ENCODE measurements at regions not wholly inside any gene's neighbourhood (a gene's known extent, or its start where the extent isn't known, plus 50 kb on each side); places are given as distances from the start of the nearest gene placed in this dataset.
"Not testable (repeated sequence)": the region's sequence is repeated elsewhere in the genome, so short reads cannot be mapped to it uniquely, and the experiment has no call there.

DNA sequence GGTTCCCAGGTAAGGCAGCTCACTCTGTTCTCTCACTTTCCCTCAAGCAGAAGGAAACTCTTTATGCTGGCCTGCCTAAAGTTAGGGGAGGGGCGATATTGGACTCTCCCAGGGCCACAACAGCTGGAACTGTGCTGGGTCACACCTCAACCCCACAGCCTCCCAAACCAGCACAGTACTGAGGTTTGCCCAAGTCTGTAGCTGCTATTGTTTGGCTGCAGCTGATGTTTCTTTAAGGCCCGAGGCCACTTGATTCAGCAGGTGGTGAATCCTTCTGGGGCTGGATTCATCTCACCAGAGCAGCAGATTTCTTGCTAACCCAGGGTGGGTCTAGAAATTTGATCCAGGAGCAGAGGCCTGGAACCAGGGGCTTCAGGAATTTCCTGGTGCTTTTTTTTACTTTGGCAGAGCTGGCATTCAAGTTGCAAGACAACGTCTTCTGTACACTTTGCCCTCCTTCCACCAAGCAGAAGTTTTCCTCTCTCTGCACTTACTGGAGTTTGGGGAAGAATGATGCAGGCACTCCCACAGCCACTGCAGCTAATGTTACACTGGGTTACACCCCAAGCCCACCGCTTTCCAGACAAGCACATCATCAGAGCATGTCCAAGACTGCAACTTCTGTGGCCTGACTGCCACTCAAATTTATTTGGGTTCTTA lies 544.7 kb upstream of the NDST4 start:
- DNase-seq (ENCODE audit: low read depth in 2 of 2) = no peak

DNA sequence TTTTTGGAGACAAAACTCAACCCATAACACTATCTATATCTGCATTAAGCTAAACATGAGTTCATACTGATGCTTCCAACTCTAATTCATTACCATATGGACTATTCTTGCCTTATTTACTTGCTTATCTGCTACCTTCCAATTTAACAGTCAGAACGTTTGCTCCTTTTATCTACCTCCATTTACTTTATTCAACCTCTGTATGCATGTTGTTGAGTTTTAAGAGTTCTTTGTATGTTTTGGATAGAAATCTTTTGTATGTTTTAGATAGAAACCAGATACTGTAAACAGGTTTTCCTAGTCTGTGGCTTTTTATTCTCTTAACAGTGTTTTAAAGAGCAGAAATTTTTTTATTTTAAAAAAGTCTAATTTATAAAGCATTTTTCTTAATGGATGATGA lies 542.2 kb upstream of the NDST4 start:
- no peak for DNase-seq (ENCODE audit: low read depth in 2 of 2)

- DNase-seq (ENCODE audit: low read depth in 2 of 2) = no peak
Measured at GRCh38 chr4:115648786-115649185, 535.4 kb upstream of the NDST4 start.

DNA sequence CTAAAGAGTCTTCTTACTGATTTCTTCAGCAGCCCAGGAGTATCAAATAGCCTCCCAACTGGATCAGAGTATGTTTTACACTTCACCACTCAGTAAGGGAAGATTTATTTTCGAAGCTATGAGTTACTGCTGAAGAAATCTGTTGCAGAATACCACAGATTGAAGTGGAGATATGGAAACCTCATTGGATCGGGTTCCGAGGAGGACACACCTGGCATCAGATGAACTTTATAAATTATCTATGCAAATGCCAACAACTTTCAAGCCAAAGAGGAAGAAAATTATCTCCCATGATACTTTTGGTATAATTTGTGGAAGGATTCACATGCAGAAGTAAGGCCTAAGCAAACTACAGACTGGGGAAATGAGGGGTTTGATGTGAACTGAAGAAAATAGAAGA lies 515.9 kb upstream of the NDST4 start:
- DNase-seq (ENCODE audit: low read depth in 2 of 2) = no peak

- DNase-seq (ENCODE audit: low read depth in 2 of 2) = no peak
Measured at GRCh38 chr4:115609631-115610030, 496.2 kb upstream of the NDST4 start.

DNA sequence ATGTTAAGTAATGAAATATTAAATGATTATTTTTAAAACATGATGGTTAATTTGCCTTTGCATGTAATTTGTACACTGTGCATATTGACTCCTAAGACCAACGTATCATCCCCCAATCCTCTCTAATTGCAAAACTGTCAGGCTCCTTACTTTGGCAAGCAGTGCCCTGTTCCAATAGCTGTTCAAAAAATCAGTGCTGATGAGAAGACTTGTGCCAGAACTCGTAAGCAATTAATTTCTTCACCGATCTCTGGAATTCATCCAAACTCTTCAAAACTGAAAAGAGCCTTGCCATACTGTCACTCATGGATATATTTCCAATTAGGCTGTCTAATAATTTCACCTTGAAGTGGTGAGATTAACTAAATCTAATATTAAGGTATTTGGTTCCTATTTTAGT lies 493.9 kb upstream of the NDST4 start:
- no peak for DNase-seq (ENCODE audit: low read depth in 2 of 2)

DNA sequence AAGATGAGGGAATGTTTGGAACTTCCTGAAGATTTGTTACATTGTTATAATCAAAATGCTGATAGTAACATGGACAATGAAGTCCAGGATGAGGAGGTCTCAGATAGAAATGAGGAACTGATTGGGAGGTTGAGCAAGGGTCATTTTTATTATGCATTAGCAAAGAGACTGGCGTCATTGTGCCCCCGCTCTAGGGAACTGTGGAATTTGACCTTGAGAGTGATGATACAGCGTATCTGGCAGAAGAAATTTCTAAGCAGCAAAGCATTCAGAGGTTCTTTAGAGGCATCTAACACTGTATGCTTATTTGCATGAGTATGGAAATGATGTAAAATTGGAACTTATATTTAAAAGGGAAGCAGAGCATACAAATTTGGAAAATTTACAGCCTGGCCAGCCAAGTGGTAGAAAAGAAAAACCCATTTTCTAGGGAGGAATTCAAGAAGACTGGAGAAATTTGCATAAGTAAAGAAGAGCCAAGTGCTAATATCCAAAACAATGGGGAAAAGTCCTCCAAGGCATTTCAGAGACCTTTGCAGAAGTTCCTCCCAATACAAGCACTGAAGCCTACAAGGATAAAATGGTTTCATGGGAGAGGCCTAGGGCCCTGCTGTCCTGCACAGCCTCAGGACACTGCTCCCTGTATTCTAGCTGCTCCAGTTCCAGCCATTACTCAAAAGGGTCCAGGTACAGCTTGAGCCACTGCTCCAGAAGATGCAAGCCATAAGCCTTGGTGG lies 483.0 kb upstream of the NDST4 start:
- DNase-seq (ENCODE audit: low read depth in 2 of 2) = no peak

GRCh38 chr4:115580901-115581300 lies 467.5 kb upstream of the NDST4 start:
- DNase-seq (ENCODE audit: low read depth in 2 of 2) = no peak

DNA sequence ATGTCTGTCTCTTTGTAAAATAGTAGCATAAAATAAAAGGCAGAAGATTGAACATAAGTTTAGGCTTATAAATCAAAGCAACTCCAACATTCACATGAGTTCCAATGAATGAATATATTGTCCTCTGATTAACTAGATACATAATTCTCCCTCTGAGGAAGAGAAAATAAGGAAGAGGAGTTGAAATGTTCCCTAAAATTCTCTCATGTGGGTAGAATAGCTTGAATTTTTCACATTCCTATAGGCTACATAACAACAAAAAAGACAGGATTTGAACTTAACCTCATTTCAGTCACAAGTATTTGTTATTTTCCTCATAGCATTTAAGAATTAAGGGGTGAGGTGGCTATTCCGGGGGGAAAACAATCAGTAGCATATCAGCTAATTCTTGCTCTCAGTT lies 462.4 kb upstream of the NDST4 start:
- DNase-seq (ENCODE audit: low read depth in 2 of 2) = no peak

- DNase-seq (ENCODE audit: low read depth in 2 of 2) = no peak
Measured at GRCh38 chr4:115562506-115562905, 449.1 kb upstream of the NDST4 start.

DNA sequence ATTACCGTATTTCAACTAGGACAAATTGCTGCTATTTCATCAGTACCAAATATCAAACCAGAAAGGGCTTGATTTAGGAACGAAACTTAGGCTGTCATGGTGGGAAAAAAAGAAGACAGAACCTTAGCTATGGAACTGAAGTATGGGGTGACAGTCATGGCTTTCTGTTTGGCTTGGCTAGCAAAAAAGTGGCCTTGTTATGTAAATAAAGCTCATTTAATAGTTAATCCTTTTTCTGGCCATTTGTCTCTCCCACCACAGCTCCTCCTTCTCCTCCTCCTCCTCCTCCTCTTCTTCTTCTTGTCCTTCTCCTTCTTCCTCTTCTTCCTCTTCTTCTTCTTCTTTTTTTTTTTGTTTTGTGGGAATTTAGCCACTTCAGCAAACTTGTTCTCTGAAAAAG lies 434.7 kb upstream of the NDST4 start:
- DNase-seq (ENCODE audit: low read depth in 2 of 2) = no peak

DNA sequence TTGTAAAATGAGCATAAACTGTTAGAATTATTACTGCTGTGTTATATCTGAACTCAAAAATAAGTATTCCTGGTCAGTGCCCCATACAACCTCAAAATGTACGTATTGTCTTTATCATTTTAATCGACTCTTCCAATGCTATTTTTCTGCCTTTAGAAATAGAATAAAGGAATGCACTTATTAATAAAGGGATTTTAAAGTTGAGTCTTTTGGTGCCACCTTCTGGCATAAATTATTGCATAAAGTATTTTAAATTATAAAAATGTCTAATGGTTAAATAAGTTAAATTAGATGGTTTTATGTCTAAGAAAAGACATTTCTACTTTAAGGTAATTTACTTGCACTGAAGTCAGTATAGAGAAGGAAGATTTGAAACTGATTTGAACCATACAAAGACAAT lies 424.0 kb upstream of the NDST4 start:
- no peak for DNase-seq (ENCODE audit: low read depth in 2 of 2)

DNA sequence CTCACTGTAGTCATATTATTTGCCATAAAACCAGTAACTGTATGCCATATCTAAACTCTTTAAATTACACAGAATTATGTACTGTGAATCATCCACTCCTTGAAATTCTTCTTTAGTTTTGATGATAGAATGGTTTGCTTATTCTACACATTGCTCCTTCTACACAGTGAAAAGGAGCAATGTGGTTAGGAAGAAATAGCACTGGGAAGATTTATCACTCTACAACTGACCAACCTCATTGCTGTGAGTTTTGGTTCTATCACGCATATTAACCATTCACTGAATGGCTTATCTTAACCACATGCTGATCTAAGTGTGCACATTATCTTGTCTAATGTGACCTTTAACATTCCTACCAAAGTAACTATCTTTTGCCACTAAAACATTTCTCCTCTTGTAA lies 415.7 kb upstream of the NDST4 start:
- DNase-seq (ENCODE audit: low read depth in 2 of 2) = no peak

DNA sequence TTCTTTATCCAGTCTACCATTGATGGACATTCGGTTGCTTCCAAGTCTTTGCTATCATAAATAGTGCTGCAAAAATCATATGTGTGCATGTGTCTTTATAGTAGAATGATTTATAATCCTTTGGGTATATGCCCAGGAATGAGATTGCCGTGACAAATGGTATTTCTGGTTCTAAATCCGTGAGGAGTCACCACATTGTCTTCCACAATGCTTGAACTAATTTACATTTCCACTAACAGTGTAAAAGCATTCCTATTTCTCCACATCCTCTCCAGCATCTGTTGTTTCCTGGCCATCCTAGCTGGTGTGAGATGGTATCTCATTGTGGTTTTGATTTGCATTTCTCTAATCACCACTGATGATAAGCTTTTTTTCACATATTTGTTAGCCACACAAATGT lies 406.1 kb upstream of the NDST4 start:
- not testable (repeated sequence) for DNase-seq (ENCODE audit: low read depth in 2 of 2)

- DNase-seq (ENCODE audit: low read depth in 2 of 2) = no peak
Measured at GRCh38 chr4:115515772-115516171, 402.4 kb upstream of the NDST4 start.

- DNase-seq (ENCODE audit: low read depth in 2 of 2) = no peak
Measured at GRCh38 chr4:115515366-115515765, 401.9 kb upstream of the NDST4 start.

GRCh38 chr4:115514675-115515074 lies 401.3 kb upstream of the NDST4 start:
- DNase-seq (ENCODE audit: low read depth in 2 of 2) = no peak

- no peak for DNase-seq (ENCODE audit: low read depth in 2 of 2)
Measured at GRCh38 chr4:115505326-115505725, 391.9 kb upstream of the NDST4 start.

DNA sequence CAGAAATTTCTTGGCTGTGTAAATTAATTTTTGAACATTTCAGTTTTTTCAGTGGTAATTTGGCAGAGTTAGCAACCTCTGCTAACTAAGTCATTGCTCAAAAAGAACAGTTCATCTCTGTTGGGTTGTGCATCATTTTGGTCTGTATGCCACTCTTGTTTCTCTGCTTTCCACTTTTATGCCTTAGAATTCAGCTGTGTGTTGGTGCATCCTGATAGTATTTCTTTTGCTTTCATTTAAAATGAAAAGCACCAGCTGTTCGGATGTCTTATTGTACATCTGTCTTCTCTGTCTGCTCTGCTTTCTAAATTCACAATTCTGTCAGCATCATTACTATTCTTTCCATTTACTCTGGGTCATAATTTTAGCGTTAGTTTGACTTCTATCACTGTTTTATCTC lies 388.2 kb upstream of the NDST4 start:
- DNase-seq (ENCODE audit: low read depth in 2 of 2) = no peak

DNA sequence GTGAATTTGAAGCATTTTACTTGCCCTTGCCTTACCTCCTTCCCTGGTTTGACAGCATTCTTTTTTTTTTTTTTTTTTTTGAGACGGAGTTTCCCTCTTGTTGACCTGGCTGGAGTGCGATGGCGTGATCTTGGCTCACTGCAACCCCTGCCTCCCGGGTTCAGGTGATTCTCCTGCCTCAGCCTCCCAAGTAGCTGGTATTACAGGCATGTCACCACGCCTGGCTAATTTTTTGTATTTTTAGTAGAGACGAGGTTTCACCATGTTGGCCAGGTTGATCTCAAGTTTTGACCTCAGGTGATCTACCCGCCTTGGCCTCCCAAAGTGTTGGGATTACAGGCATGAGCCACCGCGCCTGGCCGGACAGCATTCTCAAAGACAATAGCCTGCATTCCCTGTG lies 380.4 kb upstream of the NDST4 start:
- not testable (repeated sequence) for DNase-seq (ENCODE audit: low read depth in 2 of 2)

- no peak for DNase-seq (ENCODE audit: low read depth in 2 of 2)
Measured at GRCh38 chr4:115491686-115492085, 378.3 kb upstream of the NDST4 start.

GRCh38 chr4:115489279-115489678 lies 375.9 kb upstream of the NDST4 start:
- no peak for DNase-seq (ENCODE audit: low read depth in 2 of 2)

DNA sequence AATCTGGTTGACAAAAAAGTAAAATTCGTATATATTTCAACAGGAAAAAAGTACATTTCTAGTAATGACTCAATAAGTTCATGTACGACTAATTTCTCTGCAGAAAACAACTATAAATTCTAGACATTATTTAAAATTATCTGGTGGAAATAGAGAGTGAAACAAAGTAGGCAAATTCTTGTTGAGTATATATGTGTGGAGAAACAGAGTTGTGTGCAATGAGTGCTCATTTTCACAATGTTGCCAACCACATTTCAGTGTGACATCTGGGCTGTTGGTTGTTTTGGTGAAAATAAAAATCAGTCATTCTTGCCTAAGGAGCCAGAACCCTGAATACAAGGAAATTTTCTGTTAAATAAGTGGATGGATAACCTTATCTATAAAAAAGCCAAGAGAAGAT lies 372.0 kb upstream of the NDST4 start:
- DNase-seq (ENCODE audit: low read depth in 2 of 2) = no peak

- no peak for DNase-seq (ENCODE audit: low read depth in 2 of 2)
Measured at GRCh38 chr4:115484479-115484878, 371.1 kb upstream of the NDST4 start.

Data from stimulated activated CD8-positive, alpha-beta memory T cell treated with anti-CD3 and anti-CD28 coated beads, Interleukin-15, amount 100 ng/mL, for 48 hours (primary cell).